CD14-positive monocyte (primary cell): ENCODE measurements at regions not wholly inside any gene's neighbourhood (a gene's known extent, or its start where the extent isn't known, plus 50 kb on each side); places are given as distances from the start of the nearest gene placed in this dataset.

ENCODE experiments used
- DNase-seq, 3 donors: peaks; one replicate each; pipeline ENCODE4 v3.0.0-alpha.2; 2011 to 2022
- H2AFZ ChIP-seq: 2 replicates; pipeline ENCODE4 v1.6.0; 2012; ENCODE audit warnings: mild to moderate bottlenecking, low read depth, low read length, inconsistent platforms; ENCODE audit not compliant: insufficient read depth, poor library complexity, severe bottlenecking
- H3K27ac ChIP-seq, 2 donors: 1 replicate in 1 of 2; 2 replicates in 1 of 2; pipeline ENCODE4 v1.5.1; 2012 to 2013; ENCODE audit warnings: low read length in 2 of 2, control low read depth in 1 of 2, inconsistent platforms in 1 of 2, low read depth in 1 of 2, mild to moderate bottlenecking in 1 of 2
- H3K27me3 ChIP-seq, 2 donors: one replicate each; pipeline versions ENCODE4 v1.6.0 to v1.6.1; 2011 to 2013; ENCODE audit warnings: low read length in 2 of 2; ENCODE audit not compliant: control insufficient read depth in 2 of 2, insufficient read depth in 2 of 2
- H3K36me3 ChIP-seq, 2 donors: replicated peaks in 1 of 2; 1 replicate in 1 of 2; 2 replicates in 1 of 2; pipeline versions ENCODE4 v1.5.1 to v1.6.1; 2012 to 2013; ENCODE audit warnings: low read length in 2 of 2, control low read depth in 1 of 2, inconsistent platforms in 1 of 2, mild to moderate bottlenecking in 1 of 2; ENCODE audit not compliant: insufficient read depth in 2 of 2, control insufficient read depth in 1 of 2
- H3K4me1 ChIP-seq, 2 donors: 1 replicate in 1 of 2; 2 replicates in 1 of 2; pipeline versions ENCODE4 v1.5.1 to v1.6.1; 2012 to 2013; ENCODE audit warnings: low read length in 2 of 2, control low read depth in 1 of 2, inconsistent platforms in 1 of 2, mild to moderate bottlenecking in 1 of 2, moderate library complexity in 1 of 2; ENCODE audit not compliant: insufficient read depth in 2 of 2, control insufficient read depth in 1 of 2
- H3K4me2 ChIP-seq: replicated peaks from 2 replicates; pipeline ENCODE3; 2012; ENCODE audit warnings: low read length, moderate library complexity, mild to moderate bottlenecking; ENCODE audit not compliant: poor library complexity, severe bottlenecking; ENCODE audit errors: extremely low read depth
- H3K4me3 ChIP-seq, 3 experiments: fragments of 200-600 bp in 1 of 3; sonication (generic) in 1 of 3; replicated peaks in 1 of 3; 1 replicate in 2 of 3; 2 replicates in 1 of 3; pipeline ENCODE4 v1.5.1; 2011 to 2013; ENCODE audit warnings: low read length in 3 of 3, mild to moderate bottlenecking in 3 of 3, control low read depth in 2 of 3, low read depth in 2 of 3, inconsistent platforms in 1 of 3, moderate library complexity in 1 of 3
- H3K79me2 ChIP-seq: 2 replicates; pipeline ENCODE4 v1.6.0; 2012; ENCODE audit warnings: mild to moderate bottlenecking, control low read depth, inconsistent platforms, low read length, moderate library complexity; ENCODE audit not compliant: insufficient read depth
- H3K9ac ChIP-seq: 2 replicates; pipeline ENCODE4 v1.6.0; 2017; ENCODE audit warnings: low read length, mild to moderate bottlenecking; ENCODE audit not compliant: insufficient read depth, poor library complexity, severe bottlenecking
- H3K9me3 ChIP-seq, 2 donors: replicated peaks in 1 of 2; 1 replicate in 1 of 2; 2 replicates in 1 of 2; pipeline versions ENCODE4 v1.5.1 to v1.6.1; 2012 to 2013; ENCODE audit warnings: low read length in 2 of 2, control low read depth in 1 of 2; ENCODE audit not compliant: control insufficient read depth in 1 of 2, insufficient read depth in 1 of 2
- H4K20me1 ChIP-seq: 2 replicates; pipeline ENCODE4 v1.6.0; 2012; ENCODE audit warnings: mild to moderate bottlenecking, low read length, control low read depth, moderate library complexity; ENCODE audit not compliant: insufficient read depth
- H3K27ac Mint-ChIP-seq, 7 donors: one replicate each; pipeline ENCODE4 v1.8.0; 2020; ENCODE audit warnings: mild to moderate bottlenecking in 7 of 7, mixed read lengths in 7 of 7, moderate library complexity in 6 of 7, inconsistent platforms in 2 of 7
- H3K27me3 Mint-ChIP-seq, 3 donors: one replicate each; pipeline ENCODE4 v1.8.0; 2021 to 2022; ENCODE audit warnings: low read depth in 3 of 3, mild to moderate bottlenecking in 3 of 3, mixed read lengths in 3 of 3, moderate library complexity in 3 of 3, inconsistent platforms in 1 of 3
- H3K36me3 Mint-ChIP-seq, 2 donors: one replicate each; pipeline ENCODE4 v1.8.0; 2020; ENCODE audit warnings: mixed read lengths in 2 of 2, inconsistent platforms in 1 of 2, mild to moderate bottlenecking in 1 of 2
- H3K4me1 Mint-ChIP-seq: one replicate; pipeline ENCODE4 v1.8.0; 2020; ENCODE audit warnings: mild to moderate bottlenecking, mixed read lengths
- H3K4me3 Mint-ChIP-seq, 2 donors: one replicate each; pipeline ENCODE4 v1.8.0; 2020; ENCODE audit warnings: mild to moderate bottlenecking in 2 of 2, mixed read lengths in 2 of 2, moderate library complexity in 1 of 2
- H3K9me3 Mint-ChIP-seq, 7 donors: one replicate each; pipeline ENCODE4 v1.8.0; 2020 to 2022; ENCODE audit warnings: mixed read lengths in 7 of 7, mild to moderate bottlenecking in 6 of 7, moderate library complexity in 6 of 7, inconsistent platforms in 2 of 7
- CTCF ChIP-seq: fragments of 200-600 bp; IDR thresholded peaks from one replicate; pipeline ENCODE4 v1.8.0; 2022; ENCODE audit warnings: antibody characterized with exemption, mild to moderate bottlenecking
- WGBS: methylation state at CpG from one replicate; pipeline ENCODE4 v1.1.5; 2013; ENCODE audit warnings: missing lambda C conversion rate; ENCODE audit not compliant: insufficient coverage; 5-methylcytosine and 5-hydroxymethylcytosine counted together
- intact Hi-C, 2 donors: fragments of 100-400 bp; cut with micrococcal nuclease; formaldehyde crosslinking; loops; one replicate each; pipeline versions ENCODE4 v1.15.0 to v1.15.1; 2023

GRCh38 chr6:98323605-98324004, 510.8 kb upstream of the POU3F2 start:
- Histone ChIP-seq H3K27ac (no peak overlapping the region), H2AFZ (no peak overlapping the region), H3K36me3 (no peaks in the 10 kb centered on the region), H3K9me3 (no peaks in the 10 kb centered on the region), H3K79me2 (no peaks in the 10 kb centered on the region), H3K4me1 (no peaks in the 10 kb centered on the region), H4K20me1 (no peaks in the 10 kb centered on the region), H3K4me3 (no peak overlapping the region), H3K27me3 (no peaks in the 10 kb centered on the region), H3K9ac (no peak overlapping the region), H3K4me2 (no peak overlapping the region)
- no peak overlapping the region for H3K4me3 Mint-ChIP-seq
- no CpG with 5 or more reads among the region's 3 CpGs for WGBS
- intact Hi-C loops, result no loop called here
- H3K27me3 Mint-ChIP-seq, result no peaks in the 10 kb centered on the region
- no peak for TF ChIP-seq CTCF
- no peak overlapping the region for H3K27ac Mint-ChIP-seq
- peaks cover 0 to 2% (median 0%) of the 10 kb centered on the region in 7 donors for H3K9me3 Mint-ChIP-seq
- no peaks in the 10 kb centered on the region for H3K36me3 Mint-ChIP-seq
- no peaks in the 10 kb centered on the region for H3K4me1 Mint-ChIP-seq
- DNase-seq, result no peak

GRCh38 chr6:98324446-98324845, 509.9 kb upstream of the POU3F2 start:
- Histone ChIP-seq H3K27ac (no peak overlapping the region), H2AFZ (no peak overlapping the region), H3K27me3 (no peaks in the 10 kb centered on the region), H3K4me1 (no peaks in the 10 kb centered on the region), H4K20me1 (no peaks in the 10 kb centered on the region), H3K4me3 (no peak overlapping the region), H3K9ac (no peak overlapping the region), H3K36me3 (no peaks in the 10 kb centered on the region), H3K79me2 (no peaks in the 10 kb centered on the region), H3K4me2 (no peak overlapping the region), H3K9me3 (no peaks in the 10 kb centered on the region)
- no peaks in the 10 kb centered on the region for H3K36me3 Mint-ChIP-seq
- 83% methylated on average over 2 of the region's 3 CpGs for WGBS
- H3K4me1 Mint-ChIP-seq, result no peaks in the 10 kb centered on the region
- intact Hi-C loops, result no loop called here
- no peaks in the 10 kb centered on the region for H3K27me3 Mint-ChIP-seq
- no peak for DNase-seq
- no peak for TF ChIP-seq CTCF
- no peak overlapping the region for H3K4me3 Mint-ChIP-seq
- H3K9me3 Mint-ChIP-seq, result peaks cover 0 to 2% (median 0%) of the 10 kb centered on the region in 7 donors
- no peak overlapping the region for H3K27ac Mint-ChIP-seq
